HL-60 (cell line): ENCODE measurements at regions not wholly inside any gene's neighbourhood (a gene's known extent, or its start where the extent isn't known, plus 50 kb on each side); places are given as distances from the start of the nearest gene placed in this dataset.

Experiments used
- DNase-seq, 2 experiments: peaks; one replicate each; pipeline ENCODE4 v3.0.0-alpha.2; 2010 to 2020; ENCODE audit warnings: low read depth in 1 of 2, low spot score in 1 of 2
- H3K27ac ChIP-seq: fragments of 250-450 bp; sonication (Bioruptor Pico); replicated peaks from 2 replicates; pipeline ENCODE4 v1.5.1; 2020; ENCODE audit warnings: mild to moderate bottlenecking, moderate library complexity
- H3K27me3 ChIP-seq: fragments of 250-450 bp; sonication (Bioruptor Pico); 2 replicates; pipeline ENCODE4 v1.5.1; 2021; ENCODE audit warnings: mild to moderate bottlenecking, moderate library complexity; ENCODE audit not compliant: insufficient read depth, poor library complexity, severe bottlenecking
- H3K4me3 ChIP-seq: replicated peaks from 2 replicates; pipeline ENCODE4 v1.5.1; 2011; ENCODE audit warnings: mild to moderate bottlenecking, control low read depth, low read length; ENCODE audit not compliant: insufficient read depth
- CTCF ChIP-seq: IDR thresholded peaks from one replicate; pipeline ENCODE4 v1.5.1; 2011; ENCODE audit warnings: low read length, control low read depth, inconsistent platforms; ENCODE audit not compliant: insufficient read depth
- GABPA ChIP-seq: IDR thresholded peaks from 2 replicates; pipeline ENCODE4 v1.6.1; 2012; ENCODE audit warnings: low read depth
- POLR2AphosphoS5 ChIP-seq: IDR thresholded peaks from 2 replicates; pipeline ENCODE4 v1.6.1; 2012; ENCODE audit warnings: low read depth
- SPI1 ChIP-seq: IDR thresholded peaks from 2 replicates; pipeline ENCODE4 v1.6.1; 2012; ENCODE audit warnings: low read depth, mild to moderate bottlenecking, borderline replicate concordance
- TF ChIP-seq, protein P1 (sequence below): IDR thresholded peaks from 2 replicates; pipeline ENCODE4 v1.6.1; 2012; ENCODE audit warnings: low read depth; ENCODE audit not compliant: insufficient replicate concordance

DNA sequence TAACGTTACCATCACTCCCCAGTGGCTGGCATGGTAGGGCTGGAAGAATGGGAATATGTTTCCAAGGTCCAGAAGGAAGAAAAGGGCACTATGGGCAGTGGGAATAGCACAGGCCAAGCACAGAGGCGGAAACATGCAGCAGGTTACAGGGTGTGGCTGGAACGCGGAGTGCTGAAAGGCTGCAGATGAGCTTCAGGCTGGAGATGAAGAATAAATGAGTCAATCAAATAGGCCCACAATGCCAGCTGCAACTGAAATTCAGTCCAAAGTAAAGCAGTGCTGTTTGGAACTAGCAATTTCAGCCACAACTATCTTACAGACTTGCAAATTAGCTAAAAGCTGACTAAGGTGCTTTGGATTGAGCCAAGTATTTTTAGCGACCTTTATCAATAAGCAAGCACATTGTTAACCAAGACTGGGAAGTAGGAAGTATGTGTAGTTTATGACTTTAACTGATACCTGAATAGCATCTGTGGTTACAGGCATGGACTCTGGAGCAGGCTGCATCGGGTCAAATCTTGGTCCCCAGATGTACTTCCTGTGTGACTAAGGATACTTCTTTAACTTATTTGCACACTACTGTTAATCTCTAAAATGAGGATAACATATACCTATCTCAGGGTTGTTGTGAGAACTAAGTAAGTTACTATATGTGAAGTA is 77.5 kb upstream of the CTTNBP2 start:
- Histone ChIP-seq H3K4me3 (no peak overlapping the region), H3K27ac (no peak overlapping the region), H3K27me3 (no peaks in the 10 kb centered on the region)
- TF ChIP-seq GABPA: no peak
- TF ChIP-seq SPI1: no peak
- TF ChIP-seq POLR2AphosphoS5: no peak
- TF ChIP-seq, protein P1, sequence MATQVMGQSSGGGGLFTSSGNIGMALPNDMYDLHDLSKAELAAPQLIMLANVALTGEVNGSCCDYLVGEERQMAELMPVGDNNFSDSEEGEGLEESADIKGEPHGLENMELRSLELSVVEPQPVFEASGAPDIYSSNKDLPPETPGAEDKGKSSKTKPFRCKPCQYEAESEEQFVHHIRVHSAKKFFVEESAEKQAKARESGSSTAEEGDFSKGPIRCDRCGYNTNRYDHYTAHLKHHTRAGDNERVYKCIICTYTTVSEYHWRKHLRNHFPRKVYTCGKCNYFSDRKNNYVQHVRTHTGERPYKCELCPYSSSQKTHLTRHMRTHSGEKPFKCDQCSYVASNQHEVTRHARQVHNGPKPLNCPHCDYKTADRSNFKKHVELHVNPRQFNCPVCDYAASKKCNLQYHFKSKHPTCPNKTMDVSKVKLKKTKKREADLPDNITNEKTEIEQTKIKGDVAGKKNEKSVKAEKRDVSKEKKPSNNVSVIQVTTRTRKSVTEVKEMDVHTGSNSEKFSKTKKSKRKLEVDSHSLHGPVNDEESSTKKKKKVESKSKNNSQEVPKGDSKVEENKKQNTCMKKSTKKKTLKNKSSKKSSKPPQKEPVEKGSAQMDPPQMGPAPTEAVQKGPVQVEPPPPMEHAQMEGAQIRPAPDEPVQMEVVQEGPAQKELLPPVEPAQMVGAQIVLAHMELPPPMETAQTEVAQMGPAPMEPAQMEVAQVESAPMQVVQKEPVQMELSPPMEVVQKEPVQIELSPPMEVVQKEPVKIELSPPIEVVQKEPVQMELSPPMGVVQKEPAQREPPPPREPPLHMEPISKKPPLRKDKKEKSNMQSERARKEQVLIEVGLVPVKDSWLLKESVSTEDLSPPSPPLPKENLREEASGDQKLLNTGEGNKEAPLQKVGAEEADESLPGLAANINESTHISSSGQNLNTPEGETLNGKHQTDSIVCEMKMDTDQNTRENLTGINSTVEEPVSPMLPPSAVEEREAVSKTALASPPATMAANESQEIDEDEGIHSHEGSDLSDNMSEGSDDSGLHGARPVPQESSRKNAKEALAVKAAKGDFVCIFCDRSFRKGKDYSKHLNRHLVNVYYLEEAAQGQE: no peak
- no peak for TF ChIP-seq CTCF
- DNase-seq: no peak

DNA sequence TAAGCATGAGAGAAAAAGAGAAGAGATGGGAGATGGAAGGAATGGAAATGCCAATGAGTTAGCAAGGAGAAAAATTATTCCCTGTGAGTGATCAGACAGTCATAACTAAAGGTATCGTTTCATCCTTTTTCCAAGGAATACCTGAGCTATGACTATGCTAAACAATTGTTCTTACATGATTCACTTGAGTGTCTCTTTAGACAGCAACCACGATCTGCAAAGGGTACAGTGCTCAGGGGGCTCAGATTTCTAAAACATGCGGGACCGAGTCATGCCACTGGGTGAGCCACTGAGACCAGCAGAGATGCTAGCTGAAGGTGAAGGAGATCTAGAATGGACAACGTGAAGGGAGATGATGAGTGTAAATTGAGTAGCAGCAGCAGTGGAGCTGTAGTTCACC is 78.0 kb upstream of the CTTNBP2 start:
- Histone ChIP-seq H3K27ac (no peak overlapping the region), H3K27me3 (no peaks in the 10 kb centered on the region), H3K4me3 (no peak overlapping the region)
- TF ChIP-seq CTCF: no peak
- TF ChIP-seq, protein P1: no peak
- DNase-seq: no peak

GRCh38 chr7:117951691-117952280 is 78.5 kb upstream of the CTTNBP2 start:
- H3K4me3 ChIP-seq: no peak overlapping the region
- H3K27me3 ChIP-seq: no peaks in the 10 kb centered on the region
- DNase-seq: no peak
- H3K27ac ChIP-seq: no peak overlapping the region
- TF ChIP-seq CTCF (no peak), SPI1 (no peak), GABPA (no peak)

DNA sequence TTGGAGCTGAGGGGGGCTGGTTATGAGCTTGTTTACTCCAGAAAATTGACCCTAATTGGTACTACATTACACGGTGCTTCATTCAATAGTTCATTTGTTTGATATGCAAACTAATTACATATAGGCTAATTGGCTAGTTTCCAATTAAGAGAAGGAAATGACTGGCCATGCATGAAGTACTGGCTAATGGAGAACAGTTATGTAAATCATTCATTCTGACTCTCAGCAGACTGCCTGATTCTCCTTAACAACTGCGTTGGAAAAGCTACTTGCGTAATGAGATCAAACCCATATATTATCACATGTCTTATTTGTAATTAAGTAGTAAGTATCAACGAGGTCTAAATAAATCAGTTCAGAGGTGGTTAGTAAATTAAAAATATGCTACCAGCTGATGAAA is 81.8 kb upstream of the CTTNBP2 start:
- TF ChIP-seq POLR2AphosphoS5 (no peak), GABPA (no peak), CTCF (no peak), SPI1 (no peak)
- TF ChIP-seq, protein P1: no peak
- Histone ChIP-seq H3K27ac (no peak overlapping the region), H3K4me3 (no peak overlapping the region), H3K27me3 (no peaks in the 10 kb centered on the region)
- DNase-seq: no peak
